Lower leg skin (tissue), 3 donors: ENCODE measurements at regions not wholly inside any gene's neighbourhood (a gene's known extent, or its start where the extent isn't known, plus 50 kb on each side); places are given as distances from the start of the nearest gene placed in this dataset.

ENCODE experiments used
- POLR2A ChIP-seq, 2 donors: fragments of 450-650 bp; IDR thresholded peaks; one replicate each; pipeline ENCODE4 v1.6.1; 2016 to 2017; ENCODE audit warnings: antibody characterized with exemption in 2 of 2, mild to moderate bottlenecking in 1 of 2, moderate library complexity in 1 of 2
- TF ChIP-seq, protein P1 (sequence below), 3 donors: fragments of 450-650 bp; IDR thresholded peaks; one replicate each; pipeline ENCODE4 v1.5.1; 2016; ENCODE audit warnings: antibody characterized with exemption in 3 of 3, mild to moderate bottlenecking in 3 of 3, moderate library complexity in 2 of 3

DNA sequence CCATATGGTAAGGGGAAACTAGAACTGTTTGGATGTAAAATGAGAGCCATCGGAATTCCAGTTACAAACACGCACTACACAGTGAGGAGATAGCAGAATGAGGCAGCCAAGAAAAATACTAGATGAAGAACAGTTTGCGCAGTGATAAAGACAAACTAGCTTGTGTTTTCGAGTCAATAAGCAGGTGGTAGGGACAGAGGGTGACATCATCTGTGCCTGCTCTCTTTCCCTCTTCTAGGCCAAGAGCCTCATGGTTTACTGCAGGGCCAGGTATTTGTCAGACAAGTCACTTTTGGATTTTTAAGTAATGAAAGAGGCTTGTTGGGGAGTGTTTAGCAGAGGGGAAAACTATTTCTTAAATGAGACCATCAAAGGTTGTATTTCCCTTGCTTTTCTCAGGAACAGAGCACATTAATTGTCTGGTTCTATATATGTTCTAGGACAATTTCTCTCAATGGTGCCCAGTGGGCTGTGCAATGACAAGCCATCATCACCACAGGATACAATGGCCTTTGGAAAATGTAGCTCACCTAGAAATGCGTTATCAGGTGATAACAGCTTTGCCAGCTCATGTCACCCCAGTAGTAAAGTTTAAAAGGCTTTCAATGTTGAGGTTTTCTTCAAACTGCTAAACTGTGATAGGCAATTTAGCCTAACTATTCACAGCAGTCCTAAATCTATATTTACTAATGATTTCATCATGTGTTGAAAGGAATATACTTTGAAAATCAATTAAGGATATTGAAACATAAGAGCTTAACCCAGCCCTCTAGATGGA is 1210.3 kb upstream of the ZEB2 start:
- TF ChIP-seq, protein P1, sequence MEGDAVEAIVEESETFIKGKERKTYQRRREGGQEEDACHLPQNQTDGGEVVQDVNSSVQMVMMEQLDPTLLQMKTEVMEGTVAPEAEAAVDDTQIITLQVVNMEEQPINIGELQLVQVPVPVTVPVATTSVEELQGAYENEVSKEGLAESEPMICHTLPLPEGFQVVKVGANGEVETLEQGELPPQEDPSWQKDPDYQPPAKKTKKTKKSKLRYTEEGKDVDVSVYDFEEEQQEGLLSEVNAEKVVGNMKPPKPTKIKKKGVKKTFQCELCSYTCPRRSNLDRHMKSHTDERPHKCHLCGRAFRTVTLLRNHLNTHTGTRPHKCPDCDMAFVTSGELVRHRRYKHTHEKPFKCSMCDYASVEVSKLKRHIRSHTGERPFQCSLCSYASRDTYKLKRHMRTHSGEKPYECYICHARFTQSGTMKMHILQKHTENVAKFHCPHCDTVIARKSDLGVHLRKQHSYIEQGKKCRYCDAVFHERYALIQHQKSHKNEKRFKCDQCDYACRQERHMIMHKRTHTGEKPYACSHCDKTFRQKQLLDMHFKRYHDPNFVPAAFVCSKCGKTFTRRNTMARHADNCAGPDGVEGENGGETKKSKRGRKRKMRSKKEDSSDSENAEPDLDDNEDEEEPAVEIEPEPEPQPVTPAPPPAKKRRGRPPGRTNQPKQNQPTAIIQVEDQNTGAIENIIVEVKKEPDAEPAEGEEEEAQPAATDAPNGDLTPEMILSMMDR (IDR thresholded peaks at IDR 0.05) = no peak
- no peak for TF ChIP-seq POLR2A (IDR thresholded peaks at IDR 0.05)
